Activated naive CD4-positive, alpha-beta T cell treated with Interleukin-2 at 50 U/mL for 16 hours (primary cell): ENCODE measurements at regions not wholly inside any gene's neighbourhood (a gene's known extent, or its start where the extent isn't known, plus 50 kb on each side); places are given as distances from the start of the nearest gene placed in this dataset.

ENCODE experiments used
- DNase-seq: peaks from one replicate; pipeline ENCODE4 v3.0.0-alpha.2; 2020

GRCh38 chr13:78201411-78201810 lies 282.8 kb upstream of the EDNRB start:
- DNase-seq, result no peak

- no peak for DNase-seq
These were observed 280.2 kb upstream of the EDNRB start for GRCh38 chr13:78198821-78199220.

- no peak for DNase-seq
These were observed 279.8 kb upstream of the EDNRB start for GRCh38 chr13:78198419-78198818.

GRCh38 chr13:78197231-78197630 lies 278.6 kb upstream of the EDNRB start:
- DNase-seq, result no peak

GRCh38 chr13:78194904-78195639 lies 276.4 kb upstream of the EDNRB start:
- DNase-seq, result no peak

- DNase-seq, result no peak
These were observed 275.2 kb upstream of the EDNRB start for GRCh38 chr13:78193846-78194245.

GRCh38 chr13:78192716-78193115 lies 274.1 kb upstream of the EDNRB start:
- DNase-seq, result no peak

- no peak for DNase-seq
These were observed 271.7 kb upstream of the EDNRB start for GRCh38 chr13:78190296-78190695.

GRCh38 chr13:78187781-78188180 lies 269.1 kb upstream of the EDNRB start:
- no peak for DNase-seq

- no peak for DNase-seq
These were observed 267.1 kb upstream of the EDNRB start for GRCh38 chr13:78185700-78186099.

GRCh38 chr13:78183732-78184131 lies 265.1 kb upstream of the EDNRB start:
- DNase-seq, result no peak

- DNase-seq, result no peak
These were observed 264.2 kb upstream of the EDNRB start for GRCh38 chr13:78182813-78183212.

GRCh38 chr13:78177306-78177705 lies 258.7 kb upstream of the EDNRB start:
- no peak for DNase-seq

- DNase-seq, result no peak
These were observed 258.2 kb upstream of the EDNRB start for GRCh38 chr13:78176880-78177279.

GRCh38 chr13:78169386-78169785 lies 250.8 kb upstream of the EDNRB start:
- no peak for DNase-seq

GRCh38 chr13:78168981-78169380 lies 250.3 kb upstream of the EDNRB start:
- DNase-seq, result no peak

- DNase-seq, result no peak
These were observed 242.6 kb upstream of the EDNRB start for GRCh38 chr13:78161266-78161665.

GRCh38 chr13:78160793-78161192 lies 242.2 kb upstream of the EDNRB start:
- no peak for DNase-seq

- no peak for DNase-seq
These were observed 233.8 kb upstream of the EDNRB start for GRCh38 chr13:78152415-78152814.

GRCh38 chr13:78147905-78148304 lies 229.3 kb upstream of the EDNRB start:
- DNase-seq, result no peak

- no peak for DNase-seq
These were observed 226.6 kb upstream of the EDNRB start for GRCh38 chr13:78145276-78145675.

- no peak for DNase-seq
These were observed 221.1 kb upstream of the EDNRB start for GRCh38 chr13:78139765-78140164.

- DNase-seq, result no peak
These were observed 220.1 kb upstream of the EDNRB start for GRCh38 chr13:78138756-78139155.

GRCh38 chr13:78137404-78138142 lies 218.9 kb upstream of the EDNRB start:
- DNase-seq, result no peak

- DNase-seq, result no peak
These were observed 218.3 kb upstream of the EDNRB start for GRCh38 chr13:78136966-78137365.
